ENCODE measurements at regions not wholly inside any gene's neighbourhood (a gene's known extent, or its start where the extent isn't known, plus 50 kb on each side); places are given as distances from the start of the nearest gene placed in this dataset.
"Not testable (repeated sequence)": the region's sequence is repeated elsewhere in the genome, so short reads cannot be mapped to it uniquely, and the experiment has no call there.

GRCh38 chr10:9957876-9958275, 1059.8 kb upstream of the CELF2 start:
- TF ChIP-seq CTCF (optimal IDR thresholded peaks at IDR 0.05 in 1 of 3, IDR thresholded peaks at IDR 0.05 in 1 of 3, conservative IDR thresholded peaks at IDR 0.05 in 1 of 3; ENCODE audit: extremely low read depth in 1 of 3, insufficient read depth in 2 of 3, low read length in 3 of 3); EZH2 (IDR thresholded peaks at IDR 0.05; ENCODE audit: low read length): not testable (repeated sequence)
